Activated CD4-positive, alpha-beta T cell treated with anti-CD3 and anti-CD28 coated beads for 36 hours (primary cell): ENCODE measurements at regions not wholly inside any gene's neighbourhood (a gene's known extent, or its start where the extent isn't known, plus 50 kb on each side); places are given as distances from the start of the nearest gene placed in this dataset.

Source experiments
- ATAC-seq: fragments of 200-7000 bp; cut with Tn5 transposase; one replicate; pipeline ENCODE4 v1.10.0; 2021; ENCODE audit warnings: mild to moderate bottlenecking, moderate library complexity
- CTCF ChIA-PET: fragments of 350-600 bp; sonication (Branson Sonifier 250); formaldehyde crosslinking; loops from one replicate; lab custom pipeline; 2021; ENCODE audit warnings: antibody characterized with exemption; lab: Charles Lee
- POLR2A ChIA-PET: fragments of 350-600 bp; sonication (Branson Sonifier 250); formaldehyde crosslinking; loops from one replicate; lab custom pipeline; 2021; ENCODE audit warnings: antibody characterized with exemption, inconsistent platforms; lab: Charles Lee
- DNase-seq: peaks from one replicate; pipeline ENCODE4 v3.0.0-alpha.2; 2020
- H3K27ac Mint-ChIP-seq: one replicate; pipeline ENCODE4 v1.8.0; 2021; ENCODE audit warnings: mixed read lengths
- H3K27me3 Mint-ChIP-seq: one replicate; pipeline ENCODE4 v1.8.0; 2021; ENCODE audit warnings: mixed read lengths
- H3K36me3 Mint-ChIP-seq: one replicate; pipeline ENCODE4 v1.8.0; 2021; ENCODE audit warnings: low read depth, mixed read lengths
- H3K4me1 Mint-ChIP-seq: one replicate; pipeline ENCODE4 v1.8.0; 2021; ENCODE audit warnings: mixed read lengths
- H3K4me3 Mint-ChIP-seq: one replicate; pipeline ENCODE4 v1.8.0; 2021; ENCODE audit warnings: mild to moderate bottlenecking, moderate library complexity, mixed read lengths
- H3K9me3 Mint-ChIP-seq: one replicate; pipeline ENCODE4 v1.8.0; 2021; ENCODE audit warnings: low read depth, mixed read lengths
- intact Hi-C, 2 experiments: fragments of 100-400 bp; cut with DNase I in 1 of 2; cut with micrococcal nuclease in 1 of 2; formaldehyde crosslinking; loops; one replicate each; pipeline versions ENCODE4 v1.14.2 to v1.15.1; 2022 to 2024; cut with DNase I, micrococcal nuclease

- no peaks in the 10 kb centered on the region for H3K36me3 Mint-ChIP-seq
- H3K4me3 Mint-ChIP-seq: no peak overlapping the region
- no peak for DNase-seq
- peaks cover 2% of the 10 kb centered on the region for H3K4me1 Mint-ChIP-seq
- H3K9me3 Mint-ChIP-seq: no peaks in the 10 kb centered on the region
- ATAC-seq: no peak
- POLR2A ChIA-PET: no interaction called here
- intact Hi-C loops: no loop called here
- H3K27me3 Mint-ChIP-seq: peaks cover 32% of the 10 kb centered on the region
- CTCF ChIA-PET: no interaction called here
- no peak overlapping the region for H3K27ac Mint-ChIP-seq
These were observed 335.8 kb upstream of the THRB start for GRCh38 chr3:24830230-24831152.

DNA sequence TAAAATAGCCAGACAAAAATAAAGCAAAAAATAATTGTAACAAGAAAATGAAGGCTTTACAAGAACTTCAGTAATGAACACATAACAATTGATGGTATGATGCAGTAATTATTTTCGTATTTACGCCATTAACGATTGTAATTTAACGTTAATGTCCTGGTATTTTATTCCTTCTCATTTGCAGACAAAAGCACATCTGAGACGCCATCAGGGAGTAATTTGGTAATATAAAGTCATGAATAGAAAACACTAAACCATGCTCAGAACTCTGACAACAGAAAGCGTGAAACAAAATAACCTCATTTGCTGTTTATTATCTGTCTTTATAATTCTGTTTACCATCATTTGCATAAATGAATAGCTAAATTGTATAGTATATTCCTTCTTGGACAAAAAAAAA, 336.6 kb upstream of the THRB start:
- ATAC-seq (no peak), DNase-seq (no peak)
- peaks cover 2% of the 10 kb centered on the region for H3K4me1 Mint-ChIP-seq
- H3K27me3 Mint-ChIP-seq: peaks cover 32% of the 10 kb centered on the region
- no peak overlapping the region for H3K27ac Mint-ChIP-seq
- intact Hi-C loops: no loop called here
- POLR2A ChIA-PET: no interaction called here
- H3K4me3 Mint-ChIP-seq: no peak overlapping the region
- no peaks in the 10 kb centered on the region for H3K36me3 Mint-ChIP-seq
- H3K9me3 Mint-ChIP-seq: no peaks in the 10 kb centered on the region
- CTCF ChIA-PET: no interaction called here

DNA sequence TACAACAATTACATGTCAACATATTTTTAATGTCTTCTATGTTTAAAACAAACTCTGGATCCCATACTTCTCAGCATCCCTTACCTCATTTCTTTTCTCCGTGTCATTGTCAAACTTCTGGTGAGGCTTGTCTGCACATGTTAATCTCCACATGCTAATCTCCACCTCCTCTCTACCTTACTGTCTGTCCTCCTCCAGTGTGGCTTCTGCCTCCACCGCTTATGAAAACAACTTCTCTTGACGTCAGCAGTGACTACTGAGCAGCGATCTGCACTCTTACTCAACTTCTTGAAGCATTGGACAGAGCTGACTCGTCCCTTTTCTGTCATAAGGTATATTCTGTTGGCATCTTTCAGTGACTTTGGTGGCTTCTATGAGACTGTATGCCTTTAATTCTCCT, 338.2 kb upstream of the THRB start:
- ChIA-PET POLR2A (no interaction called here), CTCF (interaction anchor here (1.0 kb wide), 1 partner anchor 152 kb away, joined by 3 read pairs; no protein-coding TSS in a partner anchor)
- peaks cover 31% of the 10 kb centered on the region for H3K27me3 Mint-ChIP-seq
- ATAC-seq (no peak), DNase-seq (no peak)
- peaks cover 2% of the 10 kb centered on the region for H3K4me1 Mint-ChIP-seq
- no peak overlapping the region for H3K4me3 Mint-ChIP-seq
- no peaks in the 10 kb centered on the region for H3K9me3 Mint-ChIP-seq
- no peaks in the 10 kb centered on the region for H3K36me3 Mint-ChIP-seq
- intact Hi-C loops: no loop called here
- H3K27ac Mint-ChIP-seq: no peak overlapping the region

GRCh38 chr3:24834442-24834841, 339.8 kb upstream of the THRB start:
- DNase-seq (no peak), ATAC-seq (no peak)
- peaks cover 20% of the 10 kb centered on the region for H3K27me3 Mint-ChIP-seq
- H3K27ac Mint-ChIP-seq: no peak overlapping the region
- peaks cover 2% of the 10 kb centered on the region for H3K4me1 Mint-ChIP-seq
- ChIA-PET POLR2A (no interaction called here), CTCF (no interaction called here)
- intact Hi-C loops: no loop called here
- no peaks in the 10 kb centered on the region for H3K9me3 Mint-ChIP-seq
- H3K36me3 Mint-ChIP-seq: no peaks in the 10 kb centered on the region
- no peak overlapping the region for H3K4me3 Mint-ChIP-seq

DNA sequence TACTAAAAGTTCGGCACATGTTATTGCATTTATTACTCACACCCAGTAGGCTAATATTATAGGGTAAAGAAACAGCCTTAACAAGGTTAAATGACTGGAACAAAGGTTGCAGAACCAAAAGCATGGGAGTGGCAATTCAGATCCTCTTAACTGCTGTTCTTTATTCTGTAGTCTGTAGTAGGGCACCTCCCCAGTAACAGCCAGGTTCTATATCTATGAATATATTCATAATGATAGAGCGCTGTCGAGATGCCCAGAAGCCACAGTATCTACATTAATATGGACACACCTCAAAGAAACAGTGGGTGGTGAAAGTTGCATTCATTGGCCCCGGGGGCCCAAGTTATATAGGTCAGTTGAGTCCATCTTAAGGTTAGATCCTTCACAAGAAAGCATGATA, 340.9 kb upstream of the THRB start:
- no peak overlapping the region for H3K4me3 Mint-ChIP-seq
- H3K36me3 Mint-ChIP-seq: no peaks in the 10 kb centered on the region
- no peak overlapping the region for H3K27ac Mint-ChIP-seq
- DNase-seq (no peak), ATAC-seq (no peak)
- CTCF ChIA-PET: no interaction called here
- H3K27me3 Mint-ChIP-seq: peaks cover 12% of the 10 kb centered on the region
- intact Hi-C loops: no loop called here
- H3K9me3 Mint-ChIP-seq: no peaks in the 10 kb centered on the region
- POLR2A ChIA-PET: no interaction called here
- no peaks in the 10 kb centered on the region for H3K4me1 Mint-ChIP-seq

GRCh38 chr3:24837601-24838000, 343.0 kb upstream of the THRB start:
- ChIA-PET CTCF (no interaction called here), POLR2A (no interaction called here)
- intact Hi-C loops: no loop called here
- no peaks in the 10 kb centered on the region for H3K36me3 Mint-ChIP-seq
- DNase-seq (no peak), ATAC-seq (no peak)
- H3K27ac Mint-ChIP-seq: no peak overlapping the region
- peaks cover 4% of the 10 kb centered on the region for H3K27me3 Mint-ChIP-seq
- no peaks in the 10 kb centered on the region for H3K9me3 Mint-ChIP-seq
- H3K4me1 Mint-ChIP-seq: no peaks in the 10 kb centered on the region
- no peak overlapping the region for H3K4me3 Mint-ChIP-seq

DNA sequence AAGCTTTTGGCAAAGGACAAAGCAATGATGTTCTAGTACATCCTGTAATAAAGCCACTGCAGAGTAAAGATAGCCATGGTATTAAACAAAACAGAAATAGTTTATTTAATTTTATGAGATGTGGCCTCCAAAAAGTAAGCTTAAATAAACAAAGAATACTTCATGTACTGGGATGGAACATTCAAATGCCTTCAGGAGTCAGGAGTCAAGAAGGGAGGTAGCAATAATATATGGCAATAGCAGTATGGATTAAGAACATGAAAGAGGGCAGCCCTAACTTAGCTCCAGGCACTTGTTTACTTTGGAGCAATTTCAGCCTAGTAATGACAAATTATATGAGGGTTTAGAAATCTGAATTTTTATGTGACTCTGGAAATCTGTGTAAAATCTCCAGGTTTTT, 343.9 kb upstream of the THRB start:
- no peak for ATAC-seq
- Mint-ChIP-seq H3K27ac (no peak overlapping the region), H3K27me3 (no peaks in the 10 kb centered on the region), H3K4me3 (no peak overlapping the region), H3K9me3 (no peaks in the 10 kb centered on the region), H3K4me1 (no peaks in the 10 kb centered on the region), H3K36me3 (no peaks in the 10 kb centered on the region)
- intact Hi-C loops: no loop called here
- CTCF ChIA-PET: no interaction called here
- POLR2A ChIA-PET: no interaction called here
- no peak for DNase-seq

DNA sequence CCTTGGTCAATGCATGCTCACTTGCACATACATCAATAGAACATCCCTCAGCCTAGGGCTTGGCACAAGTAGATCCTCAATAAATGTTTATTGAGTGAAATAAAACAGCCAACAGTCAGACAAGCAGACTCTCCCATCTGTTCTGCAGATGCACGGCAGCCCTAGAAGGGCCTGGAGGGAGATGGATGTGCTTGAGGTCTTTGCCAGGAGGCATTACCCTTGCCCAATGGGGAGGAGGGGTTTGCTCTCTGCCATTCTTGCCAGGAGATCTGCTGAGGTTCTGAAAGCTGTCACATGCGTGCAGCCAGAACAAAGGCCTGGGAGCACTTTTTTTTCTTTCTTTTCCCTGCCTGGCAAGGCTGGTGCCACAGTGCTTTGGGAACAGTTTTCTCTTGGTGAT, 349.3 kb upstream of the THRB start:
- Mint-ChIP-seq H3K27ac (no peak overlapping the region), H3K27me3 (no peaks in the 10 kb centered on the region), H3K36me3 (no peaks in the 10 kb centered on the region), H3K9me3 (no peaks in the 10 kb centered on the region), H3K4me3 (no peak overlapping the region), H3K4me1 (no peaks in the 10 kb centered on the region)
- ChIA-PET POLR2A (no interaction called here), CTCF (no interaction called here)
- intact Hi-C loops: no loop called here
- no peak for DNase-seq
- ATAC-seq: no peak

DNA sequence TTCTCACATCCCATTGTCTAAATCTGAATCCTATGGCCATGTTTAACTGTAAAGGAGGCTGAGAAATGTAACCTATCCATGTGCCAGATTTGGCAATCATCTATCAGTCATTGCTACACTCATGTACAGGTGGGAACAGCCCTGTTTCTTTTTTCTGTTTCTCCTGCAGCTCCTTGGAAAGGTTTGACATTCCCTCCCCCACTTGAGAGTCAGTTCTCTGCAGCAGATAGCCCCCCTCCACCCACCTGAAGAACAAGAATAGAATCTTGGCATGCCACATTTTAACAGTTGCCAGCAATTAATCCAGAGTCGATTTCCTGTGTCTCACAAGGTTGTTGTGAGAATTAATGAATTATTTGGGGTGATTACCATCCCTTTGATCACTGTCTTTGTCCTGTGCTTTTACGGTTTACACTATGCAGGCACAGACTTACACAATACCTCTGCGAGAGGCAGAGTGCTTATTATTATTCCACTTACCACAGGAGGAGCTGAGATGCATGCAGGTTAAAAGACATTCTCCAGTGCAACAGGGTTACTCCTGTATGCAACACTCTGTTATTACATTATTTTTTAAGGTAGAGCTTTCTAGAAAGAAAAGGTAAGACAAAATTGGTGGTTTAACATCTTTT, 351.0 kb upstream of the THRB start:
- no peak for DNase-seq
- H3K27me3 Mint-ChIP-seq: no peaks in the 10 kb centered on the region
- no peaks in the 10 kb centered on the region for H3K9me3 Mint-ChIP-seq
- intact Hi-C loops: no loop called here
- CTCF ChIA-PET: no interaction called here
- ATAC-seq: no peak
- H3K4me3 Mint-ChIP-seq: no peak overlapping the region
- no peak overlapping the region for H3K27ac Mint-ChIP-seq
- no peaks in the 10 kb centered on the region for H3K36me3 Mint-ChIP-seq
- H3K4me1 Mint-ChIP-seq: no peaks in the 10 kb centered on the region
- POLR2A ChIA-PET: no interaction called here

DNA sequence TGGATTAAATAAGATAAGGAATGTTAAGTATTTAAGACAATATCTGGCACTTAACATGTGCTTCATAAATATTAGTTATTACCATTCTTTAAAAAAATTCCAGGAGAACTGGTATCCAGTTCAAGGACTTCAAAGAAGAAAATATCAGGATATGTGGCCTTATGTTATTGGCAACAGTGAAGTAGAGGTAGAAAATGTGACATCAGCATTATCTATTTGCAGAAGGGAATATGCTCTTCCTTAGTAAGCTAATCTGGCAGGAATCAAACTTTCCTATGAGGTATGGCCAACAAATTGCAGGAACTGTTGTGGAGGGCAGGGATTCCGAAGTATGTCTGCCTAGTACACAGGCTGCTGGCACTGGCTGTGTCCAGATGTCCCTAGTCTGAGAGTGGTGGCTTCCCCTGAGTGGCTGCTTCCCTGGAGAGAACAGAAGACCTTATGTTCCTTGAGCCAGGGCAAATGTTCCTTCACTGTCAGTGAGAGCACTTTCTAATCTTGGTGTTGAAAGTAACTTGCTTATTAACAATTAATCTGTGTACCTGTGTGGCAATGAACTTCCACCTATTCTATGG, 351.7 kb upstream of the THRB start:
- ATAC-seq (no peak), DNase-seq (no peak)
- no peaks in the 10 kb centered on the region for H3K4me1 Mint-ChIP-seq
- H3K4me3 Mint-ChIP-seq: no peak overlapping the region
- CTCF ChIA-PET: no interaction called here
- intact Hi-C loops: no loop called here
- H3K36me3 Mint-ChIP-seq: no peaks in the 10 kb centered on the region
- no peaks in the 10 kb centered on the region for H3K27me3 Mint-ChIP-seq
- POLR2A ChIA-PET: no interaction called here
- no peaks in the 10 kb centered on the region for H3K9me3 Mint-ChIP-seq
- H3K27ac Mint-ChIP-seq: no peak overlapping the region

- ATAC-seq: no peak
- Mint-ChIP-seq H3K36me3 (no peaks in the 10 kb centered on the region), H3K27me3 (no peaks in the 10 kb centered on the region), H3K27ac (no peak overlapping the region), H3K4me3 (no peak overlapping the region), H3K9me3 (no peaks in the 10 kb centered on the region), H3K4me1 (no peaks in the 10 kb centered on the region)
- DNase-seq: no peak
- POLR2A ChIA-PET: no interaction called here
- intact Hi-C loops: no loop called here
- CTCF ChIA-PET: interaction anchor here (0.6 kb wide), 1 partner anchor 195 kb away, joined by 3 read pairs; no protein-coding TSS in a partner anchor
These were observed 355.6 kb upstream of the THRB start for GRCh38 chr3:24850245-24850644.
